ENCODE measurements at regions not wholly inside any gene's neighbourhood (a gene's known extent, or its start where the extent isn't known, plus 50 kb on each side); places are given as distances from the start of the nearest gene placed in this dataset.

DNA sequence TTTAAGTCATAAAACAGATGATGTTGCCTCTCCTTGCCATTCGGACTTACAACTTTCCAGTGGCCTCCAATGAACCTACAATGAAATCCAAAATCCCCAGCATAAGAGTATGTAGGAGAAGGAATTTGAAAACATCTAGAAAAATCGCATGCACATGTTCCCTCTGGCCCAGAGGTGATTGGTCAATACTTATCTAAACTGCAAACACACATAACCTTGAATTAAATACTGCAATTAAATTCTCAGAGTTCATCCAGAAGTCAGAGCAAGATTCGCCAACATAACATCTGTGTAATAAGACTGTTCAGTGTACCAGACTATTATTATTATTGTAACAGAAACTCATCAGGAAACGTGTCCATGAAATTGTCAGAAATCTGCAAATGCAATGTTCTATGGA is 82.2 kb upstream of the USP29 start:
- Histone ChIP-seq H3K27ac (no peak overlapping the region), H3K4me3 (no peak overlapping the region), H3K4me1 (no peaks in the 10 kb centered on the region), H3K9me3 (peaks cover 0 to 11% (median 0%) of the 10 kb centered on the region in 3 donors), H3K27me3 (no peaks in the 10 kb centered on the region), H3K36me3 (replicated peaks in 1 of 2; ENCODE audit: insufficient read depth in 1 of 2, low read depth in 2 of 2) (no peaks in the 10 kb centered on the region)
- DNase-seq (no peak), ATAC-seq (no peak)
- WGBS, 2 donors = 25 to 35% methylated on average over 4 of the region's 4 CpGs
- no peak for TF ChIP-seq POLR2A (IDR thresholded peaks at IDR 0.05)
- TF ChIP-seq, protein P1, sequence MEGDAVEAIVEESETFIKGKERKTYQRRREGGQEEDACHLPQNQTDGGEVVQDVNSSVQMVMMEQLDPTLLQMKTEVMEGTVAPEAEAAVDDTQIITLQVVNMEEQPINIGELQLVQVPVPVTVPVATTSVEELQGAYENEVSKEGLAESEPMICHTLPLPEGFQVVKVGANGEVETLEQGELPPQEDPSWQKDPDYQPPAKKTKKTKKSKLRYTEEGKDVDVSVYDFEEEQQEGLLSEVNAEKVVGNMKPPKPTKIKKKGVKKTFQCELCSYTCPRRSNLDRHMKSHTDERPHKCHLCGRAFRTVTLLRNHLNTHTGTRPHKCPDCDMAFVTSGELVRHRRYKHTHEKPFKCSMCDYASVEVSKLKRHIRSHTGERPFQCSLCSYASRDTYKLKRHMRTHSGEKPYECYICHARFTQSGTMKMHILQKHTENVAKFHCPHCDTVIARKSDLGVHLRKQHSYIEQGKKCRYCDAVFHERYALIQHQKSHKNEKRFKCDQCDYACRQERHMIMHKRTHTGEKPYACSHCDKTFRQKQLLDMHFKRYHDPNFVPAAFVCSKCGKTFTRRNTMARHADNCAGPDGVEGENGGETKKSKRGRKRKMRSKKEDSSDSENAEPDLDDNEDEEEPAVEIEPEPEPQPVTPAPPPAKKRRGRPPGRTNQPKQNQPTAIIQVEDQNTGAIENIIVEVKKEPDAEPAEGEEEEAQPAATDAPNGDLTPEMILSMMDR (IDR thresholded peaks at IDR 0.05) = no peak
- intact Hi-C loops (cut with DNase I) = no loop called here

DNA sequence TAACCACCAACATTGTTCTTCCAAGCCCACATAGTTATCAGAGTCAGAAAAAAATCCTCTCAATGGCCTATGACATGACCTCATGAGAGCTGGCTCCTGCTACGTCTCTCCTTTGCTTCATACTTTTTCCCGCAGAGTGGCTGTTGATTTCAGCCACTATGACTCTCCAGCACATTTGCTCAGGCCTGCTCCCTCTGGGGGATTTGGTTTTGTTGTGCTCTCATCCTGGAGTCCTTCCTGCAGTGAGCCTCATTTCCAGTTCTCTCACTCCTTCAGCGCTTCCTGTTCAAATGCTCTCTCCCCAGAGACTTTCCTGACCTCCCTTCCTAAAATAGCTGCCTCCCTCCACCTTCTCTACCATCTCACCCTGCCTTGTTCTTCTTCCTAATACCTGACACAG is 72.0 kb upstream of the USP29 start:
- WGBS, 2 donors = 53 to 69% methylated on average over 3 of the region's 3 CpGs
- TF ChIP-seq POLR2A (IDR thresholded peaks at IDR 0.05) = no peak
- TF ChIP-seq, protein P1 (IDR thresholded peaks at IDR 0.05) = no peak
- DNase-seq (no peak), ATAC-seq (no peak)
- Histone ChIP-seq H3K9me3 (no peaks in the 10 kb centered on the region), H3K27me3 (no peaks in the 10 kb centered on the region), H3K27ac (no peak overlapping the region), H3K36me3 (replicated peaks in 1 of 2; ENCODE audit: insufficient read depth in 1 of 2, low read depth in 2 of 2) (no peaks in the 10 kb centered on the region), H3K4me3 (no peak overlapping the region), H3K4me1 (no peaks in the 10 kb centered on the region)
- intact Hi-C loops (cut with DNase I) = no loop called here

DNA sequence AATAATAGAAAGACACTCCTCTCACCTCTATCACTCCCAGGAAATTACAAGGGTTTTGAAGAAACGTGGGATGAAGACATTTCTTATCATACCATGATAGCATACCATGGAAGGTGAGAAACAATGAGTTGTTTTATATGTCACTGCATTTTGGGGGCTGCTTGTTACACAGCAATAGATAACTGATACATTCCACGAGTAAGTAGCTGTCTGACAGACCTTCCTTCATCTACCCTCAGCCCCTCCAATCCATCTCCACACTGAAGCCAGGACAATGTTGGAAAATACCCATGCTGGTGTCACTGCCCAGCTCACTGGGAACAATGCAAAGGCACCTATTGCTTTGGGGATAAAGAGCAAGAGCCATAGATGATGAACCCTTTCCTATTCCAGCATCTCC is 68.9 kb upstream of the USP29 start:
- Histone ChIP-seq H3K4me1 (no peaks in the 10 kb centered on the region), H3K27me3 (no peaks in the 10 kb centered on the region), H3K36me3 (replicated peaks in 1 of 2; ENCODE audit: insufficient read depth in 1 of 2, low read depth in 2 of 2) (no peaks in the 10 kb centered on the region), H3K9me3 (peaks cover 0 to 6% (median 0%) of the 10 kb centered on the region in 3 donors), H3K27ac (no peak overlapping the region), H3K4me3 (no peak overlapping the region)
- TF ChIP-seq, protein P1 (IDR thresholded peaks at IDR 0.05) = no peak
- no peak for TF ChIP-seq POLR2A (IDR thresholded peaks at IDR 0.05)
- WGBS, 2 donors = 37 to 43% methylated on average over 2 of the region's 2 CpGs
- DNase-seq (no peak), ATAC-seq (no peak)
- intact Hi-C loops (cut with DNase I) = no loop called here

DNA sequence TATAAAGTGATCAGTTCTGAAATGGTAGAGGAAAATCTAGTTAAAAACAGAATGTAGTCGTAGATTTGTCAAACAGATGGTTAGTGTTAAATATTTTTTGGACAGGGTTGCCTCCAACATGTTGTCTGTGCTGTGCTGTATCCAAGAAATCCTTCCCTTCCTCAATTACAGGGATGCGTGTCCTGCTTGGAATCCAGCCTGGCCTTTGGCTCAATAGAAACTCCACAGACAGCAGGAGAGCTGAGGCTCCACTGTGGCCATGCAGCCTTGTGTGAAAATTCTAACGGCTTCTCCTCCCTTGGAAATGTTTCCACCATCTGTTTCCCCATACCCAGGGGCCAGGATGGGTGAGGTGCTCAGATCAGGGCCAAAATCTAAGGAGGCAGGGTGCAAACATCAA is 67.7 kb upstream of the USP29 start:
- DNase-seq = no peak
- no peak for TF ChIP-seq POLR2A (IDR thresholded peaks at IDR 0.05)
- TF ChIP-seq, protein P1 (IDR thresholded peaks at IDR 0.05) = no peak

DNA sequence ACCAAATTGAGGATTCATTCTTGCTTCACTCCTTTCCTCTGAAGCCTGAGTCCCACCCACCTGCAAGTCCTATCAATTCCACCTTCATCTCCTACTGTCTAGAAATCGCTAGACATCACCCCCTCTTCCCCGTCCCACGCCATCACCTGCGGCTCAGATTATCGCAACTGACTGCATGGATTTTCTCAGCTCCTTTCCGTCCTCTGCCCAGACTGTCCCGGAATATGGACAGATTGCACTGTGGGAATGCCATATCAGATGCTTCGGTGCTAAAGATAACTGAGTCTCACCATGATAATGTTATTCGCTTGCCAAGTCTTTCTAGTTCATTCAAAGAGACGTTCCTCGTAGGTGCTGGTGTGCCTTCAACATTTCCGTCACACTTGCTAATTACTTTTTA is 66.4 kb upstream of the USP29 start:
- Histone ChIP-seq H3K27me3 (no peaks in the 10 kb centered on the region), H3K27ac (no peak overlapping the region), H3K36me3 (replicated peaks in 1 of 2; ENCODE audit: insufficient read depth in 1 of 2, low read depth in 2 of 2) (no peaks in the 10 kb centered on the region), H3K4me3 (no peak overlapping the region), H3K4me1 (no peaks in the 10 kb centered on the region), H3K9me3 (peaks cover 0 to 6% (median 0%) of the 10 kb centered on the region in 3 donors)
- no peak for ATAC-seq
- intact Hi-C loops (cut with DNase I) = no loop called here
- WGBS, 2 donors = 73 to 78% methylated on average over 12 of the region's 12 CpGs
- TF ChIP-seq, protein P1 (IDR thresholded peaks at IDR 0.05) = no peak
- TF ChIP-seq POLR2A (IDR thresholded peaks at IDR 0.05) = no peak
- no peak for DNase-seq

More for the DNA sequence above, 67.7 kb upstream of the USP29 start:
- Histone ChIP-seq H3K4me3 (no peak overlapping the region), H3K9me3 (peaks cover 0 to 6% (median 0%) of the 10 kb centered on the region in 3 donors), H3K27me3 (no peaks in the 10 kb centered on the region), H3K4me1 (no peaks in the 10 kb centered on the region), H3K36me3 (replicated peaks in 1 of 2; ENCODE audit: insufficient read depth in 1 of 2, low read depth in 2 of 2) (no peaks in the 10 kb centered on the region), H3K27ac (no peak overlapping the region)
- WGBS, 2 donors = 43 to 54% methylated on average over 3 of the region's 3 CpGs
- ATAC-seq = no peak
- intact Hi-C loops (cut with DNase I) = no loop called here

Measured in body of pancreas (tissue), 4 donors.